SK-N-SH (cell line): ENCODE measurements at regions not wholly inside any gene's neighbourhood (a gene's known extent, or its start where the extent isn't known, plus 50 kb on each side); places are given as distances from the start of the nearest gene placed in this dataset.

ENCODE experiments used
- CTCF ChIA-PET: fragments of 300-600, 350-600 bp; formaldehyde crosslinking; extraction: SDS; loops from one replicate; lab custom pipeline; 2021; lab: Yijun Ruan, JAX
- POLR2A ChIA-PET: fragments of 350-600 bp; sonication (Branson Sonifier 250); formaldehyde crosslinking; extraction: SDS; loops from one replicate; lab custom pipeline; 2020; ENCODE audit warnings: antibody characterized with exemption, inconsistent platforms; lab: Yijun Ruan, JAX
- DNase-seq: peaks from one replicate; pipeline ENCODE4 v3.0.0; 2012
- H2AFZ ChIP-seq: fragments of 200-600 bp; sonication (generic); 2 replicates; pipeline ENCODE4 v1.8.1; 2016; ENCODE audit warnings: antibody characterized with exemption, mild to moderate bottlenecking, low read depth
- H3F3A ChIP-seq: fragments of 200-600 bp; sonication (generic); replicated peaks from 2 replicates; pipeline ENCODE3; 2016; ENCODE audit warnings: antibody characterized with exemption, mild to moderate bottlenecking; ENCODE audit not compliant: insufficient read depth
- H3K27ac ChIP-seq, 2 experiments: fragments of 200-500 bp in 1 of 2; fragments of 200-600 bp in 1 of 2; sonication (Bioruptor generic) in 1 of 2; sonication (generic), shearing (Covaris generic) in 1 of 2; 2 replicates each; pipeline versions ENCODE4 v1.5.1 to v1.6.1; 2014 to 2016; ENCODE audit warnings: low read depth in 2 of 2, inconsistent platforms in 1 of 2, low read length in 1 of 2, mild to moderate bottlenecking in 1 of 2, mixed read lengths in 1 of 2
- H3K27me3 ChIP-seq: fragments of 200-600 bp; sonication (generic), shearing (Covaris generic); 2 replicates; pipeline ENCODE4 v1.6.1; 2016; ENCODE audit warnings: mixed run types; ENCODE audit not compliant: insufficient read depth
- H3K36me3 ChIP-seq, 2 experiments: fragments of 200-500 bp in 1 of 2; fragments of 200-600 bp in 1 of 2; sonication (Bioruptor generic) in 1 of 2; sonication (generic) in 1 of 2; replicated peaks in 1 of 2; 2 replicates each; pipeline versions ENCODE3 to v1.5.1; 2014 to 2016; ENCODE audit warnings: low read length in 1 of 2, mild to moderate bottlenecking in 1 of 2; ENCODE audit not compliant: insufficient read depth in 2 of 2, control insufficient read depth in 1 of 2
- H3K4me1 ChIP-seq, 2 experiments: fragments of 200-500 bp in 1 of 2; fragments of 200-600 bp in 1 of 2; sonication (Bioruptor generic) in 1 of 2; sonication (generic), shearing (Covaris generic) in 1 of 2; 2 replicates each; pipeline versions ENCODE4 v1.5.1 to v1.6.1; 2014 to 2016; ENCODE audit warnings: low read depth in 1 of 2, low read length in 1 of 2, mixed run types in 1 of 2; ENCODE audit not compliant: insufficient read depth in 2 of 2, control insufficient read depth in 1 of 2
- H3K4me2 ChIP-seq: fragments of 200-600 bp; sonication (generic), shearing (Covaris generic); 2 replicates; pipeline ENCODE4 v1.6.1; 2017; ENCODE audit warnings: mixed run types
- H3K4me3 ChIP-seq, 2 experiments: fragments of 200-500 bp in 1 of 2; fragments of 200-600 bp in 1 of 2; sonication (Bioruptor generic) in 1 of 2; sonication (generic), shearing (Covaris generic) in 1 of 2; 2 replicates each; pipeline versions ENCODE4 v1.5.1 to v1.8.1; 2014 to 2016; ENCODE audit warnings: low read depth in 2 of 2, inconsistent platforms in 1 of 2, low read length in 1 of 2, mild to moderate bottlenecking in 1 of 2, mixed read lengths in 1 of 2, moderate library complexity in 1 of 2
- H3K79me2 ChIP-seq: fragments of 200-600 bp; sonication (generic); 2 replicates; pipeline ENCODE4 v1.8.1; 2017; ENCODE audit warnings: mild to moderate bottlenecking; ENCODE audit not compliant: insufficient read depth
- H3K9ac ChIP-seq: fragments of 200-600 bp; sonication (generic); 2 replicates; pipeline ENCODE4 v1.6.1; 2017; ENCODE audit warnings: mixed run types
- H3K9me2 ChIP-seq: fragments of 200-600 bp; sonication (generic); 2 replicates; pipeline ENCODE4 v1.6.1; 2017; ENCODE audit warnings: mixed run types
- H3K9me3 ChIP-seq: fragments of 200-600 bp; sonication (generic); 2 replicates; pipeline ENCODE4 v1.6.1; 2017; ENCODE audit warnings: mixed run types, mild to moderate bottlenecking, moderate library complexity
- H4K20me1 ChIP-seq: fragments of 200-600 bp; sonication (generic); 2 replicates; pipeline ENCODE4 v1.6.1; 2017; ENCODE audit warnings: mild to moderate bottlenecking, mixed run types; ENCODE audit not compliant: insufficient read depth
- CHD2 ChIP-seq: fragments of 150-350 bp; IDR thresholded peaks from 2 replicates; pipeline ENCODE4 v1.6.1; 2018; ENCODE audit warnings: low read length; ENCODE audit not compliant: partially characterized antibody
- ELF1 ChIP-seq: IDR thresholded peaks from 2 replicates; pipeline ENCODE4 v1.4.0; 2012
- EP300 ChIP-seq, 2 experiments: IDR thresholded peaks; 2 replicates each; pipeline versions ENCODE4 v1.4.0 to v1.6.1; 2012; ENCODE audit warnings: borderline replicate concordance in 1 of 2, low read depth in 1 of 2, low read length in 1 of 2
- FOXJ3 ChIP-seq: sonication (generic); formaldehyde crosslinking; IDR thresholded peaks from 2 replicates; pipeline ENCODE4 v1.5.1; 2020; ENCODE audit warnings: mild to moderate bottlenecking, missing genetic modification reagents
- GATA2 ChIP-seq: sonication (generic); formaldehyde crosslinking; IDR thresholded peaks from 2 replicates; pipeline ENCODE4 v1.5.0; 2020; ENCODE audit warnings: mild to moderate bottlenecking, missing genetic modification reagents
- JUND ChIP-seq: IDR thresholded peaks from 2 replicates; pipeline ENCODE4 v1.4.0; 2012
- NFIC ChIP-seq: IDR thresholded peaks from 2 replicates; pipeline ENCODE4 v1.4.0; 2012; ENCODE audit warnings: borderline replicate concordance
- PBX3 ChIP-seq: IDR thresholded peaks from 2 replicates; pipeline ENCODE4; 2012
- REST ChIP-seq: IDR thresholded peaks from 2 replicates; pipeline ENCODE4 v1.6.1; 2012; ENCODE audit warnings: mild to moderate bottlenecking, low read depth, low read length, moderate library complexity
- RXRA ChIP-seq: IDR thresholded peaks from 2 replicates; pipeline ENCODE4 v1.4.0; 2012; ENCODE audit warnings: low read depth, mild to moderate bottlenecking, borderline replicate concordance
- SIN3A ChIP-seq: IDR thresholded peaks from 2 replicates; pipeline ENCODE4 v1.6.1; 2012; ENCODE audit warnings: low read depth, mild to moderate bottlenecking, low read length, moderate library complexity, borderline replicate concordance
- TAF1 ChIP-seq: IDR thresholded peaks from 2 replicates; pipeline ENCODE4 v1.6.1; 2012; ENCODE audit warnings: low read depth, mild to moderate bottlenecking, low read length, moderate library complexity, borderline replicate concordance
- TEAD4 ChIP-seq: IDR thresholded peaks from 2 replicates; pipeline ENCODE4 v1.4.0; 2012; ENCODE audit warnings: mild to moderate bottlenecking, borderline replicate concordance; ENCODE audit not compliant: insufficient read depth
- YY1 ChIP-seq: IDR thresholded peaks from 2 replicates; pipeline ENCODE4 v1.4.0; 2012; ENCODE audit warnings: low read depth, mild to moderate bottlenecking
- WGBS: methylation state at CpG from one replicate; pipeline ENCODE4 v1.1.6; 2017; ENCODE audit warnings: low lambda C conversion rate; 5-methylcytosine and 5-hydroxymethylcytosine counted together
- TF ChIP-seq, protein P1 (sequence below): fragments of 150-350 bp; IDR thresholded peaks from 2 replicates; pipeline ENCODE4 v1.6.1; 2016; ENCODE audit warnings: mild to moderate bottlenecking, low read depth, low read length

GRCh38 chr12:43107026-43107775, 444.8 kb downstream of the ADAMTS20 start:
- no peaks in the 10 kb centered on the region for H4K20me1 ChIP-seq
- no peak overlapping the region for H3K4me2 ChIP-seq
- H3K9ac ChIP-seq: no peak overlapping the region
- no peak for DNase-seq
- H2AFZ ChIP-seq: no peak overlapping the region
- peaks cover 0 to 8% of the 10 kb centered on the region in 2 experiments; a peak in 2 of 4 replicates for H3K4me1 ChIP-seq
- no peaks in the 10 kb centered on the region for H3K27me3 ChIP-seq
- CTCF ChIA-PET: interaction anchor here (0.8 to 1.2 kb wide), 2 partner anchors 174 to 516 kb away, joined by 3 to 4 read pairs; no protein-coding TSS in a partner anchor
- WGBS: 49% methylated on average over 2 of the region's 2 CpGs
- H3F3A ChIP-seq: no peaks in the 10 kb centered on the region
- H3K9me2 ChIP-seq: no peaks in the 10 kb centered on the region
- no peaks in the 10 kb centered on the region for H3K36me3 ChIP-seq
- H3K4me3 ChIP-seq: no peak overlapping the region
- no peaks in the 10 kb centered on the region for H3K9me3 ChIP-seq
- TF ChIP-seq SIN3A: no peak
- TF ChIP-seq RXRA: no peak
- TF ChIP-seq FOXJ3 (CRISPR knock-in tag): no peak
- TF ChIP-seq EP300 (IDR thresholded peaks at IDR 0.05; ENCODE audit: borderline replicate concordance in 1 of 2, low read depth in 1 of 2, low read length in 1 of 2): no peak
- no peak for TF ChIP-seq TAF1
- TF ChIP-seq, protein P1, sequence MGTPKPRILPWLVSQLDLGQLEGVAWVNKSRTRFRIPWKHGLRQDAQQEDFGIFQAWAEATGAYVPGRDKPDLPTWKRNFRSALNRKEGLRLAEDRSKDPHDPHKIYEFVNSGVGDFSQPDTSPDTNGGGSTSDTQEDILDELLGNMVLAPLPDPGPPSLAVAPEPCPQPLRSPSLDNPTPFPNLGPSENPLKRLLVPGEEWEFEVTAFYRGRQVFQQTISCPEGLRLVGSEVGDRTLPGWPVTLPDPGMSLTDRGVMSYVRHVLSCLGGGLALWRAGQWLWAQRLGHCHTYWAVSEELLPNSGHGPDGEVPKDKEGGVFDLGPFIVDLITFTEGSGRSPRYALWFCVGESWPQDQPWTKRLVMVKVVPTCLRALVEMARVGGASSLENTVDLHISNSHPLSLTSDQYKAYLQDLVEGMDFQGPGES: no peak
- H3K79me2 ChIP-seq: no peaks in the 10 kb centered on the region
- H3K27ac ChIP-seq: no peak overlapping the region
- POLR2A ChIA-PET: no interaction called here

DNA sequence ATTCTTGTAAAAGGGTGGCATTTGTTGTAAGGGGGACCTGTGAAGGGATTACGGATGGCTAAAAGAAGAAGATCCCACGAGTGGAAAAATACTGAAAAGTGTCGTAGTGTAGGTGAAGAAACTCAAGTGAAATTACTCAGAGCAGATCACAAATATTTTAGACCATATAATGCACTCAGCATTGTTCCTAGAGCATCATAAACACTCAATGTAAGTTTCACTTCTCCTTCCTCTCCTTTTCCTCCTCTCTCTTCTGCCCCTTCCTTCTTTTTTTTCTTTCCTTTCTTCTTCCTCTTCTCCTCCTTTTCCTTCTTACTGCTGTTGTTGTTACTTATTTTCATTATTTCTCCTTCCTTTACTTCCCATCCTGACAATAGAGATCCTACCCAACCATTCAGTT, 445.6 kb downstream of the ADAMTS20 start:
- Histone ChIP-seq H3K4me1 (peaks cover 0 to 8% of the 10 kb centered on the region in 2 experiments; a peak in 2 of 4 replicates), H3K36me3 (no peaks in the 10 kb centered on the region), H3F3A (no peaks in the 10 kb centered on the region), H3K9me3 (no peaks in the 10 kb centered on the region), H2AFZ (no peak overlapping the region), H3K79me2 (no peaks in the 10 kb centered on the region), H3K27ac (peak overlapping the region in 1 of 2 experiments; percentile 86; a peak in 2 of 4 replicates), H3K4me3 (no peak overlapping the region), H3K9ac (no peak overlapping the region), H3K9me2 (no peaks in the 10 kb centered on the region), H4K20me1 (no peaks in the 10 kb centered on the region), H3K27me3 (no peaks in the 10 kb centered on the region), H3K4me2 (no peak overlapping the region)
- POLR2A ChIA-PET: no interaction called here
- CTCF ChIA-PET: no interaction called here
- no peak for DNase-seq
- 41% methylated on average over 3 of the region's 3 CpGs for WGBS
- TF ChIP-seq RXRA (no peak), NFIC (no peak), PBX3 (no peak), GATA2 (no peak), REST (no peak), YY1 (no peak), CHD2 (no peak), JUND (no peak), ELF1 (no peak), TEAD4 (no peak)
